ENCODE measurements at regions not wholly inside any gene's neighbourhood (a gene's known extent, or its start where the extent isn't known, plus 50 kb on each side); places are given as distances from the start of the nearest gene placed in this dataset.

DNA sequence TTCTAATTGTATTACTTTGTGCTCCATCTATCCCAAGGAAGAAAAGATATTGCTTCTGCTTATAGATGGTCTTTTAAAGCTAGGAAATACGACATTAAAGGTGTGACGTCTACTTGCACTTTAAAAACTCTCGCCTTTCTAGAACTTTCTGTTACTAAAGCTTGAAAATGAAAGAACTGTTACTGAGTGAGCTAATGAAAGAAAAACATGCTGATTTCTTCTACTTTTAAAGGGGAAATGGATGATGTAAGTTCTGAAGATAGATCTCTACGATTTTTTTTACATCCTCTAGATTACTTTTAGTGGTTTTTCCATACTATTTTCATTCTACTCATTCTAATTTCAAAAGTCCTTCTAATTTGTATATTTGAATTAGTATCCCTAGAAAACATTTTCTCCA is 387.5 kb downstream of the USP25 start:
- H4K91ac ChIP-seq (ENCODE audit: low read depth, low read length, poor library complexity), result no peak overlapping the region
- H3K4me2 ChIP-seq (ENCODE audit: insufficient read depth, low read length, poor library complexity, severe bottlenecking), result no peak overlapping the region
- peaks cover 2% of the 10 kb centered on the region for H3K79me1 ChIP-seq (ENCODE audit: low read depth, low read length)
- peaks cover 0 to 8% of the 10 kb centered on the region in 2 donors for H3K4me1 ChIP-seq (ENCODE audit: control insufficient read depth in 2 of 2, insufficient read depth in 1 of 2, low read depth in 1 of 2, low read length in 2 of 2)
- H2AFZ ChIP-seq (ENCODE audit: low read length), result no peak overlapping the region
- no peak overlapping the region for H3K18ac ChIP-seq (ENCODE audit: low read length)
- no CpG with 5 or more reads among the region's 4 CpGs for WGBS, 2 donors (ENCODE audit: extremely low coverage in 2 of 2, insufficient read length in 2 of 2, insufficient replicate concordance in 1 of 2)
- H3K4me3 ChIP-seq (ENCODE audit: low read length in 2 of 2), result no peak overlapping the region
- no peak for DNase-seq (ENCODE audit: low spot score)
- no peaks in the 10 kb centered on the region for H3K36me3 ChIP-seq (replicated peaks in 1 of 2; ENCODE audit: control insufficient read depth in 2 of 2, insufficient read depth in 2 of 2, low read length in 2 of 2)
- H2BK12ac ChIP-seq (ENCODE audit: low read length), result no peak overlapping the region
- H4K8ac ChIP-seq (ENCODE audit: low read depth, low read length), result no peak overlapping the region
- H3K4ac ChIP-seq (ENCODE audit: low read length), result no peak overlapping the region
- H3K9ac ChIP-seq (ENCODE audit: low read depth, low read length, poor library complexity), result no peak overlapping the region
- H3K27me3 ChIP-seq (ENCODE audit: control insufficient read depth in 3 of 3, insufficient read depth in 3 of 3, low read depth in 1 of 3, low read length in 3 of 3), result no peaks in the 10 kb centered on the region
- H2BK15ac ChIP-seq (ENCODE audit: low read length), result no peak overlapping the region
- H3K9me3 ChIP-seq (replicated peaks in 1 of 2; ENCODE audit: control insufficient read depth in 2 of 2, insufficient read depth in 1 of 2, low read depth in 1 of 2, low read length in 2 of 2), result peaks cover 0 to 13% of the 10 kb centered on the region in 2 donors
- no peak overlapping the region for H3K14ac ChIP-seq (ENCODE audit: low read length)
- H3K27ac ChIP-seq (replicated peaks; ENCODE audit: low read length), result no peak overlapping the region
- H3K23ac ChIP-seq (ENCODE audit: low read depth, low read length, poor library complexity), result no peak overlapping the region
- no peak overlapping the region for H2BK120ac ChIP-seq (ENCODE audit: low read depth, low read length)
- no peak overlapping the region for H2BK5ac ChIP-seq (ENCODE audit: low read length)
- H2AK5ac ChIP-seq (ENCODE audit: low read depth, low read length), result no peak overlapping the region

DNA sequence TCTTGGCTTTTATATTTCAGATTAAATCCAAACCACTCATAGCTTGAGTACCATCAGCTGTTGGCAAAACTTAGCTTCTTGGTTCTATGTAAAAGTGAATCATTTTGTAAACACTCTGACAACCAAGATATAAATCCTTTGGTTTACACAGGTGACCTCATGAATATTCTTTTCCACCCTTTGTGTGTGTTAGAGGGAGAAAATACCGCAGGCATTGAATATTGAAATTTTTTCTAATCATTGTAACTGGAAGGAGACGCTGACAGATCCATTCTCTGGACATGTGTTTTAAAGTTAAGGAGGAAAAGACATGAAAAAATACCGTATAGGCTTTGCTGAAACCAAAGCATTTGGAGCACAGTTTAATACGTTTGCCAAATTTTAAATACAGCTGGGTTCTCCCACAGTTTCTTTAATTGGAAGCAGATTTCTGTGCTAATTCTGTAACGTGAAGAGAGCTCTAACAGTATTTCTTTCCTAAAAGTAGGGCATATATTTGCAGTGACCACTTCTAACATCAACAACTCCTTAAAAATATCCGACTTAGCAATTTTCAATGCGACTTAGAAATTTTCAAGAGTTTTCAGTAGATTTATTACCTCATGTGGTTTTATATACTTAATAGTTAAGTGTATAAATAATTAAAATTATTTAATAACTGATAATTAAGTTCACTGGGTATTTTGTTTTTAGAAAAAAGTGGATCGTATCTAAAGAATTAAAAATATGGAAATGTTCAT is 388.2 kb downstream of the USP25 start:
- Histone ChIP-seq H3K9ac (ENCODE audit: low read depth, low read length, poor library complexity) (no peak overlapping the region), H4K8ac (ENCODE audit: low read depth, low read length) (no peak overlapping the region), H2BK12ac (ENCODE audit: low read length) (no peak overlapping the region), H3K4me2 (ENCODE audit: insufficient read depth, low read length, poor library complexity, severe bottlenecking) (no peak overlapping the region), H2BK5ac (ENCODE audit: low read length) (no peak overlapping the region), H2AFZ (ENCODE audit: low read length) (no peak overlapping the region), H2BK15ac (ENCODE audit: low read length) (no peak overlapping the region), H2AK5ac (ENCODE audit: low read depth, low read length) (no peak overlapping the region), H3K9me3 (replicated peaks in 1 of 2; ENCODE audit: control insufficient read depth in 2 of 2, insufficient read depth in 1 of 2, low read depth in 1 of 2, low read length in 2 of 2) (peaks cover 0 to 15% of the 10 kb centered on the region in 2 donors), H3K18ac (ENCODE audit: low read length) (no peak overlapping the region), H3K23ac (ENCODE audit: low read depth, low read length, poor library complexity) (no peak overlapping the region), H2BK120ac (ENCODE audit: low read depth, low read length) (no peak overlapping the region), H4K91ac (ENCODE audit: low read depth, low read length, poor library complexity) (no peak overlapping the region), H3K36me3 (replicated peaks in 1 of 2; ENCODE audit: control insufficient read depth in 2 of 2, insufficient read depth in 2 of 2, low read length in 2 of 2) (no peaks in the 10 kb centered on the region), H3K14ac (ENCODE audit: low read length) (no peak overlapping the region), H3K4me3 (ENCODE audit: low read length in 2 of 2) (no peak overlapping the region), H3K4ac (ENCODE audit: low read length) (no peak overlapping the region), H3K4me1 (ENCODE audit: control insufficient read depth in 2 of 2, insufficient read depth in 1 of 2, low read depth in 1 of 2, low read length in 2 of 2) (peaks cover 0 to 6% of the 10 kb centered on the region in 2 donors), H3K27ac (replicated peaks; ENCODE audit: low read length) (no peak overlapping the region), H3K79me1 (ENCODE audit: low read depth, low read length) (peaks cover 2% of the 10 kb centered on the region), H3K27me3 (ENCODE audit: control insufficient read depth in 3 of 3, insufficient read depth in 3 of 3, low read depth in 1 of 3, low read length in 3 of 3) (no peaks in the 10 kb centered on the region)
- 100% methylated on average over 1 of the region's 8 CpGs; no CpG with 5 or more reads in 1 of the 2 donors for WGBS, 2 donors (ENCODE audit: extremely low coverage in 2 of 2, insufficient read length in 2 of 2, insufficient replicate concordance in 1 of 2)
- no peak for DNase-seq (ENCODE audit: low spot score)

DNA sequence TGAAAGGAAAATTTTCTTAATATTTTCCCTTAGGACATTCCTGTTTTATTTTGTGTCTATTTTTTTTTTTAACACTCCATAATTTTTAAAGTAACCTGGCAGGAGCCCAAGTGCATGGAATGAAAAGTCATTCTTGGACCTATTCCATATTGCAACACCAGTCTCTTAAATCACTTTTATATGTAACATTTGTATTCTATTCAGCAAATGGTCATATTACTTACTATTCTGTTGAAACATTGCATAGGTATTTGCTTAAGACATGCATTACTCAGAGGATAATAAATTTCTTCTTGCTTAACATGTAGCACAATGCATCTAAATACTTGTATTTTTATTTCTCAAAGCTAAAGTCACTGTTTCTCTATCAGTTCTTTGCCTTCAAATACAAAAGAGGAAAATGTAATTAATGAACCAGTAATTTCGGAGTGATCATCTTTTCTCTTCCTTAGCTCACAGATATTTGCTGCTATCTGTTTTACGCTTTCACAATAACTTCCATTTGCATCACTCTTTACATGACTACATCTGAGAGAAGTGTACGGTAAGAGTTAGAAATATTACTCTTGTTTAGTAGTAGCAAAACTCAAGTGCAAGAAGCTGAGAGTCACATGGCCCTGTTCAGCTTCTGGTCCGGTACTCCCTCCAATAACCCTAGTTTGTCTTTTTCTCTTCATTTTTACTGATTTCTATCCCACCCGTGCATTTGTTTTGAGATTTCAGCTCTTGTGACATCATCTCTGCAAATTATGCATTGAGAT is 394.8 kb downstream of the USP25 start:
- Histone ChIP-seq H2BK15ac (ENCODE audit: low read length) (no peak overlapping the region), H2AFZ (ENCODE audit: low read length) (no peak overlapping the region), H3K4me1 (ENCODE audit: control insufficient read depth in 2 of 2, insufficient read depth in 1 of 2, low read depth in 1 of 2, low read length in 2 of 2) (no peaks in the 10 kb centered on the region), H2BK120ac (ENCODE audit: low read depth, low read length) (no peak overlapping the region), H3K9me3 (replicated peaks in 1 of 2; ENCODE audit: control insufficient read depth in 2 of 2, insufficient read depth in 1 of 2, low read depth in 1 of 2, low read length in 2 of 2) (peaks cover 0 to 2% of the 10 kb centered on the region in 2 donors), H3K27ac (replicated peaks; ENCODE audit: low read length) (no peak overlapping the region), H3K9ac (ENCODE audit: low read depth, low read length, poor library complexity) (no peak overlapping the region), H3K4me3 (ENCODE audit: low read length in 2 of 2) (no peak overlapping the region), H2BK5ac (ENCODE audit: low read length) (no peak overlapping the region), H4K8ac (ENCODE audit: low read depth, low read length) (no peak overlapping the region), H3K79me1 (ENCODE audit: low read depth, low read length) (peaks cover 2% of the 10 kb centered on the region), H3K4ac (ENCODE audit: low read length) (no peak overlapping the region), H3K14ac (ENCODE audit: low read length) (no peak overlapping the region), H3K23ac (ENCODE audit: low read depth, low read length, poor library complexity) (no peak overlapping the region), H3K27me3 (ENCODE audit: control insufficient read depth in 3 of 3, insufficient read depth in 3 of 3, low read depth in 1 of 3, low read length in 3 of 3) (no peaks in the 10 kb centered on the region), H2AK5ac (ENCODE audit: low read depth, low read length) (no peak overlapping the region), H4K91ac (ENCODE audit: low read depth, low read length, poor library complexity) (no peak overlapping the region), H3K36me3 (replicated peaks in 1 of 2; ENCODE audit: control insufficient read depth in 2 of 2, insufficient read depth in 2 of 2, low read length in 2 of 2) (no peaks in the 10 kb centered on the region), H2BK12ac (ENCODE audit: low read length) (no peak overlapping the region), H3K4me2 (ENCODE audit: insufficient read depth, low read length, poor library complexity, severe bottlenecking) (no peak overlapping the region), H3K18ac (ENCODE audit: low read length) (no peak overlapping the region)
- no CpG with 5 or more reads among the region's 5 CpGs for WGBS, 2 donors (ENCODE audit: extremely low coverage in 2 of 2, insufficient read length in 2 of 2, insufficient replicate concordance in 1 of 2)
- no peak for DNase-seq (ENCODE audit: low spot score)

DNA sequence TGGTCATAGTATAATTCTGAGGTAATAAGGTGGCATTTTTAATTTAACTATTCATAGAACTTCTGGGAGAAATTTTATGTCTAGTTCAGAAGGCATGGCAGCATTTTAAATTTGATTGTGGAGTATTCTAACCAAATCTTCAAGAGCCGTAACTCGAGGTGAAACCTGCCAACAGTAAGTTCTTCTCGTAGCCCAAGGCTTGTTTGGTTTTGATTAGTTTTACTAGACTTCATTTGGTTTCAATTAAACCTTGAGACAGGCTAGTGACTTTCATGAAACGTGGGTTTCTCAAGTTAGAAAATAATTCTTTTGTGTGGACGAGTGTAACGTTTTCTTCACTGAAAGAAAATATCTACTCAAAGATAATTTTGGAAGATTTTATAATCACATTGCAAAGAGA is 395.5 kb downstream of the USP25 start:
- no peak overlapping the region for H3K4me2 ChIP-seq (ENCODE audit: insufficient read depth, low read length, poor library complexity, severe bottlenecking)
- no peak overlapping the region for H2BK5ac ChIP-seq (ENCODE audit: low read length)
- H3K23ac ChIP-seq (ENCODE audit: low read depth, low read length, poor library complexity), result no peak overlapping the region
- H3K27ac ChIP-seq (replicated peaks; ENCODE audit: low read length), result no peak overlapping the region
- no peak overlapping the region for H2BK15ac ChIP-seq (ENCODE audit: low read length)
- H3K4me1 ChIP-seq (ENCODE audit: control insufficient read depth in 2 of 2, insufficient read depth in 1 of 2, low read depth in 1 of 2, low read length in 2 of 2), result no peaks in the 10 kb centered on the region
- WGBS, 2 donors (ENCODE audit: extremely low coverage in 2 of 2, insufficient read length in 2 of 2, insufficient replicate concordance in 1 of 2), result no CpG with 5 or more reads among the region's 6 CpGs
- H4K91ac ChIP-seq (ENCODE audit: low read depth, low read length, poor library complexity), result no peak overlapping the region
- H2AFZ ChIP-seq (ENCODE audit: low read length), result no peak overlapping the region
- no peak overlapping the region for H3K18ac ChIP-seq (ENCODE audit: low read length)
- no peak overlapping the region for H2AK5ac ChIP-seq (ENCODE audit: low read depth, low read length)
- no peak overlapping the region for H2BK12ac ChIP-seq (ENCODE audit: low read length)
- peaks cover 2% of the 10 kb centered on the region for H3K79me1 ChIP-seq (ENCODE audit: low read depth, low read length)
- no peaks in the 10 kb centered on the region for H3K27me3 ChIP-seq (ENCODE audit: control insufficient read depth in 3 of 3, insufficient read depth in 3 of 3, low read depth in 1 of 3, low read length in 3 of 3)
- peaks cover 0 to 2% of the 10 kb centered on the region in 2 donors for H3K9me3 ChIP-seq (replicated peaks in 1 of 2; ENCODE audit: control insufficient read depth in 2 of 2, insufficient read depth in 1 of 2, low read depth in 1 of 2, low read length in 2 of 2)
- no peak overlapping the region for H3K9ac ChIP-seq (ENCODE audit: low read depth, low read length, poor library complexity)
- no peaks in the 10 kb centered on the region for H3K36me3 ChIP-seq (replicated peaks in 1 of 2; ENCODE audit: control insufficient read depth in 2 of 2, insufficient read depth in 2 of 2, low read length in 2 of 2)
- H2BK120ac ChIP-seq (ENCODE audit: low read depth, low read length), result no peak overlapping the region
- no peak overlapping the region for H3K4ac ChIP-seq (ENCODE audit: low read length)
- no peak overlapping the region for H3K14ac ChIP-seq (ENCODE audit: low read length)
- H4K8ac ChIP-seq (ENCODE audit: low read depth, low read length), result no peak overlapping the region
- H3K4me3 ChIP-seq (ENCODE audit: low read length in 2 of 2), result no peak overlapping the region
- no peak for DNase-seq (ENCODE audit: low spot score)

Data from neuronal stem cell (in vitro differentiated cells).